Right atrium auricular region (tissue), 2 donors: ENCODE measurements at regions not wholly inside any gene's neighbourhood (a gene's known extent, or its start where the extent isn't known, plus 50 kb on each side); places are given as distances from the start of the nearest gene placed in this dataset.

Experiments
- DNase-seq: peaks from one replicate; pipeline ENCODE4 v3.0.0-alpha.2; 2019; ENCODE audit warnings: low spot score
- H3K27ac ChIP-seq, 2 donors: fragments of 200-600 bp; sonication (generic); 1 replicate in 1 of 2; 2 replicates in 1 of 2; pipeline ENCODE4 v1.5.1; 2016 to 2019
- H3K27me3 ChIP-seq, 2 donors: fragments of 200-600 bp; sonication (generic); one replicate each; pipeline versions ENCODE4 v1.5.1 to v1.6.0; 2017 to 2019
- H3K36me3 ChIP-seq: fragments of 200-600 bp; sonication (generic); one replicate; pipeline ENCODE4 v1.5.1; 2016
- H3K4me1 ChIP-seq, 2 donors: fragments of 200-600 bp; sonication (generic); one replicate each; pipeline versions ENCODE4 v1.5.1 to v1.6.0; 2017 to 2019
- H3K4me3 ChIP-seq, 2 donors: fragments of 200-600 bp; sonication (generic); 1 replicate in 1 of 2; 2 replicates in 1 of 2; pipeline ENCODE4 v1.5.1; 2017 to 2019; ENCODE audit warnings: mild to moderate bottlenecking in 1 of 2, moderate library complexity in 1 of 2
- H3K9me3 ChIP-seq, 2 donors: fragments of 200-600 bp; sonication (generic); one replicate each; pipeline ENCODE4 v1.5.1; 2019
- CTCF ChIP-seq, 2 donors: fragments of 200-600 bp; sonication (generic); IDR thresholded peaks; one replicate each; pipeline ENCODE4 v1.5.1; 2019; ENCODE audit warnings: antibody characterized with exemption in 2 of 2

GRCh38 chr3:44173263-44173662 is 68.4 kb upstream of the TOPAZ1 start:
- no peaks in the 10 kb centered on the region for H3K9me3 ChIP-seq
- no peak overlapping the region for H3K27ac ChIP-seq
- H3K36me3 ChIP-seq: no peaks in the 10 kb centered on the region
- TF ChIP-seq CTCF (IDR thresholded peaks at IDR 0.05): no peak
- no peak overlapping the region for H3K4me3 ChIP-seq
- no peaks in the 10 kb centered on the region for H3K27me3 ChIP-seq
- DNase-seq: no peak
- no peaks in the 10 kb centered on the region for H3K4me1 ChIP-seq

GRCh38 chr3:44175070-44175469 is 66.6 kb upstream of the TOPAZ1 start:
- DNase-seq: no peak
- H3K27me3 ChIP-seq: no peaks in the 10 kb centered on the region
- H3K4me1 ChIP-seq: no peaks in the 10 kb centered on the region
- TF ChIP-seq CTCF (IDR thresholded peaks at IDR 0.05): no peak
- no peak overlapping the region for H3K4me3 ChIP-seq
- H3K9me3 ChIP-seq: no peaks in the 10 kb centered on the region
- no peaks in the 10 kb centered on the region for H3K36me3 ChIP-seq
- no peak overlapping the region for H3K27ac ChIP-seq

- H3K36me3 ChIP-seq: no peaks in the 10 kb centered on the region
- TF ChIP-seq CTCF (IDR thresholded peaks at IDR 0.05): no peak
- DNase-seq: no peak
- no peaks in the 10 kb centered on the region for H3K9me3 ChIP-seq
- H3K27me3 ChIP-seq: no peaks in the 10 kb centered on the region
- H3K27ac ChIP-seq: no peak overlapping the region
- H3K4me1 ChIP-seq: no peaks in the 10 kb centered on the region
- H3K4me3 ChIP-seq: no peak overlapping the region
These were observed 62.4 kb upstream of the TOPAZ1 start for GRCh38 chr3:44179246-44179645.

- no peaks in the 10 kb centered on the region for H3K27me3 ChIP-seq
- no peak overlapping the region for H3K27ac ChIP-seq
- DNase-seq: no peak
- no peak for TF ChIP-seq CTCF (IDR thresholded peaks at IDR 0.05)
- no peaks in the 10 kb centered on the region for H3K4me1 ChIP-seq
- H3K36me3 ChIP-seq: no peaks in the 10 kb centered on the region
- no peaks in the 10 kb centered on the region for H3K9me3 ChIP-seq
- no peak overlapping the region for H3K4me3 ChIP-seq
These were observed 57.2 kb upstream of the TOPAZ1 start for GRCh38 chr3:44184319-44184953.

- TF ChIP-seq CTCF (IDR thresholded peaks at IDR 0.05): no peak
- no peaks in the 10 kb centered on the region for H3K4me1 ChIP-seq
- H3K4me3 ChIP-seq: no peak overlapping the region
- no peaks in the 10 kb centered on the region for H3K36me3 ChIP-seq
- H3K27ac ChIP-seq: no peak overlapping the region
- H3K9me3 ChIP-seq: no peaks in the 10 kb centered on the region
- no peaks in the 10 kb centered on the region for H3K27me3 ChIP-seq
- DNase-seq: no peak
These were observed 56.2 kb upstream of the TOPAZ1 start for GRCh38 chr3:44185396-44185915.

GRCh38 chr3:44186111-44186672 is 55.5 kb upstream of the TOPAZ1 start:
- DNase-seq: no peak
- Histone ChIP-seq H3K27me3 (no peaks in the 10 kb centered on the region), H3K4me1 (no peaks in the 10 kb centered on the region), H3K27ac (no peak overlapping the region), H3K4me3 (no peak overlapping the region), H3K36me3 (no peaks in the 10 kb centered on the region), H3K9me3 (no peaks in the 10 kb centered on the region)
- no peak for TF ChIP-seq CTCF (IDR thresholded peaks at IDR 0.05)
